EH (cell line): ENCODE measurements at regions not wholly inside any gene's neighbourhood (a gene's known extent, or its start where the extent isn't known, plus 50 kb on each side); places are given as distances from the start of the nearest gene placed in this dataset.

Experiments
- DNase-seq: peaks from one replicate; pipeline ENCODE4 v3.0.0-alpha.2; 2015; ENCODE audit warnings: low read depth

- no peak for DNase-seq
These were observed 52.5 kb upstream of the C9orf72 start for GRCh38 chr9:27625751-27626150.

- DNase-seq = no peak
These were observed 53.2 kb upstream of the C9orf72 start for GRCh38 chr9:27626244-27627187.

DNA sequence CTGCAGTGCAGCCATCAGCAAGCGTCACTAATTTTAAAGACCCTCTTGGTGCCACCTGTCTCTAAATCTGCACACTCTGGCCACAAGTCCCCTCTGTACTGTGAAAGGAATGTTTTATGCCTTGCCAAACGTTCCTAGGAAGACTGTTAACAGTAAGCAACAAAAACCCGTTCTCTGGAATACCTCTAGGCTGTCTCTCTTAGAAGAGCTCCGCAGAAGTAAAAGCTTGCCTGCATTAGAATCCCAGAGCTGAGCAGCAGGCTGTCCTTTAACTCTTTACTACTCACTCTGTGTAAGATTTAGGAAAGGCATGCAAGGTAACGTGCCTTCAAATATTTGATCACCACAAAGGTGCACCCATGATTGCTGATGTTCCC is 53.9 kb upstream of the C9orf72 start:
- DNase-seq = no peak

DNA sequence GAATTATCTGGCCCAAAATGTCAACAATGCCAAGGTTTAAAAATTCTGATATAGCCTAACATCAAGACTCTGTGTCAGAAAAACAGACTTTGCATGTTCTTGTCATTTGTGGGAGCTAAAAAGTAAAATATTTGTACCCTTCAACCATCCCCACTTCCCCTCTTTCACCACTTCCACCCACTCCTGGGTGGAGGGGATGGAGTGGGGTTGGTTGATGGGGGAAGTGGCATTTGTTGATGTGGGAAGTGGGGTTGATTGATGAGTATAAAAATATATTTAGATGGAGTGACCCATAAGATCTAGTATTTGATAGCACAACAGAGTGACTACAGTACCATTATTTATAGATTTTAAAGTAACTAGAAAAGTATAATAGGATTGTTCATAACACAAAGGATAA is 55.0 kb upstream of the C9orf72 start:
- no peak for DNase-seq

GRCh38 chr9:27629425-27629824 is 56.1 kb upstream of the C9orf72 start:
- DNase-seq = no peak

- no peak for DNase-seq
These were observed 59.0 kb upstream of the C9orf72 start for GRCh38 chr9:27632254-27632653.

- no peak for DNase-seq
These were observed 60.5 kb upstream of the C9orf72 start for GRCh38 chr9:27633764-27634163.

- DNase-seq = no peak
These were observed 61.6 kb upstream of the C9orf72 start for GRCh38 chr9:27634879-27635278.

GRCh38 chr9:27638716-27639115 is 65.4 kb upstream of the C9orf72 start:
- DNase-seq = no peak

GRCh38 chr9:27645161-27645840 is 72.0 kb upstream of the C9orf72 start:
- DNase-seq = no peak

- DNase-seq = no peak
These were observed 80.0 kb upstream of the C9orf72 start for GRCh38 chr9:27653246-27653645.

GRCh38 chr9:27653957-27654356 is 80.7 kb upstream of the C9orf72 start:
- DNase-seq = no peak

- DNase-seq = no peak
These were observed 81.5 kb upstream of the C9orf72 start for GRCh38 chr9:27654629-27655285.

DNA sequence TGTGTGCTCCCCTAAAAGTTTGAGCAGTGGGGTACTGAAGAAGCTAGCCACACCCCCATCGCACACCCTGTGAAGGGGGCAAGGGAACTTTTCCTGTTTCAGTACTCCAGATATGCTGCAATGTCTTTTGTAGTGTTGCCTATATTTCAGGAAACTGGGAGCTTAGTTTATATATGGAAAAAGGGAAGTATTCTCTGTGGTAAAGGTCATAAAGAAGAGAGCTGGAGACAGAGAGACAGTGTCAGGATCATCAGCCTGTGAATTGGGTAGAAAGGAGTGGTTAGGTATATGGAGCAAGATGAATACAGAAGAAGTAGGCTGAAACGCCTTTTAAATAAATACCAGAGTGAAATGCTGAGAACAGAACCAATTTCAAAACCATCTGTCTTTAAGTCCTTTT is 82.2 kb upstream of the C9orf72 start:
- no peak for DNase-seq

GRCh38 chr9:27659001-27659400 is 85.7 kb upstream of the C9orf72 start:
- no peak for DNase-seq

- DNase-seq = no peak
These were observed 86.3 kb upstream of the C9orf72 start for GRCh38 chr9:27659571-27659970.

DNA sequence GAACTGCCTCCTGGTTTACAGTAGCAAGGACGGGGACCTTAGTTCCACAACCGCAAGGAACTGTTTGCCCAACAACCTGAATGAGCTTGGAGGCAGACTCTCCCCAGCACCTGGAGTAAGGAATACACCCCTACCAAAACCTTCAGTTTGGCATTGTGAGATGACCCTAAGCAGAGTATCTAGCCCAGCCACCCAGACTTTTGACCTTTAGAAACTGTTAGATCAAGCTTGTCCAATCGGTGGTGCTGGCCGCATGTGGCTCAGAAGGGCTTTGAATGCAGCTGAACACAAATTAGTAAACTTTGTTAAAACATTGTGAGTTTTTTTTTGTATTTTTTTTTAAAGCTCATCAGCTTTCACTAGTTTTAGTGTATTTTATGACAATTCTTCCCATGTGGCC is 86.9 kb upstream of the C9orf72 start:
- DNase-seq = no peak

DNA sequence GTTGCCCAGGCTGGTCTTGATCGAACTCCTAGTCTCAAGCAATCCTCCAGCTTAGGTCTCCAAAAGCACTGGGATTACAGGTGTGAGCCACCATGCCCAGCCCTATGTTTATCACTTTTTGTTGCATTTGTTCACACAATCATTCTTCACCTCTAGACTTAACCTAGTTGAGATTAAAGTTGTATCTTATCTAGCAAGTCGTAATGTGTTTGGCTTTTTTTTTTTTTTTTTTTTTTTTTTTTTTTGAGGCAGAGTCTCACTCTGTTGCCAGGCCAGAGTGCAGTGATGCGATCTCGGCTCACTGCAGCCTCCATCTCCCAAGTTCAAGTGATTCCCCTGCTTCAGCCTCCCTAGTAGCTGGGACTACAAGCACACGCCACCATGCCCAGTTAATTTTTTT is 90.2 kb upstream of the C9orf72 start:
- no peak for DNase-seq

DNA sequence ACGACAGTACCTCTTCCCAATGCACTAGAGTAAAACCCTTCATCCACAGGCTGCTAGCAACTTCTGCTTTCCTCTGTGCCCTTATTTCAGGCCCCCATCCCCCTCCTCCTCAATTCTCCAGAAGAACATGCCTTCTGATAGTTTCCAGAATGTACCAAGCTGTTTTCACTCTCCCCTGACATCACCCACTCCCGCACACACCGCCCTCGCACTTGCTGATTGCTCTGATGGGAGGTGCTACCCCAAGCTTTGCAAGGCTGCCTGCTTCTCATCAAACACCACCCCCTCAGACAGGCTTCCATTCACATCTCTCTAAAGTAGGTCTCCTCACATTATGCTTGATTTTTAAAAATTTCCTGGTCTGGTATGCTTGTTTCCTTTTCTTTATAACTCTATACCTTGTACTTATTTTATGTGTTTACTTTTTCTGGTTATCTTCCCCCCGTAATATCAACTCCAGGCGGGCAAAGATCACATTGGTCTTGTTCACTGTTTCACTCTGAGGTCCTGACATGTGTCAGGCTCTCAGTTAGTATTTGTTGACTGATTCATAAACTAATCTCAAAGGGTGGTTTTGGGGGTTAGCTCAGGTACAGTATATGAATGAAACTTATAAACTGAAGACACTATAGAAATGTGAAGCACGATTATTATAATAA is 91.0 kb upstream of the C9orf72 start:
- no peak for DNase-seq

DNA sequence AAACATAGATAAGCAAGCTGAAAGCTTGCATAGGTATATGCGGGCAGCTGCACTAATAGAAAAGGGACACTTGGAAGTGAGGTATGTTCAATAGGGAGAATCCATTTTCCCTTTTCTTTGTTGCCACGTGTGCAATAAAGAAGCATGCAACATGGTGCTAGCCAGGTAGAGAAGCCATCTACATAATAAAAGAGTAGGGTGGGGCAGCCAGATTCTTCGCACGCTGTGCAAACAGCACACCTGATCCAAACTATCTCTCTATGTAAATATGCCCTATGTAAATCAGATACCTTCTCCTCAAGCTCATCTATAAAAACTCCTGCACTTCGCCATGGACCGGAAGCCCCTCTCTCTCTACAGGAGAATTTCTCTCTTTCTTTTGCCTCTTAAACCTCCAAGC is 91.9 kb upstream of the C9orf72 start:
- no peak for DNase-seq

- DNase-seq = no peak
These were observed 95.0 kb upstream of the C9orf72 start for GRCh38 chr9:27668280-27668679.

DNA sequence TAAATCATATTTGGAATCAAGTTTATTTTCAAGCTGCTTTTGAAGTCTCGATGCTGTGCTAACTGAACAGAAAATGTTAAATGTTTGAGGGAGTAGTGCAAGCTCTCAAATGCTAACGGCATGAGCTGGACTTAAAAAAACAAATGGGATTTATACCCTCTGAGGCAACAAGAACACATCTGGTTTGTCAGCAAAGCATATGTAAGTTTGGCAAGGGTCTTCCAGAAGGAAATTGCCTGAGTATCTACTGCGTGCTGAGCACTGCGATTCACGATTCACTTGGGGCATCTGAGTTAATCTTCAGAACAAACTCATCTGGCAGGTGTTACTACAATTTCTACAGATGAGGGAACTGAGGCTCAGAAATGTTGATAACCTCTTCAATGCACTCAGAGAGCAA is 98.4 kb upstream of the C9orf72 start:
- DNase-seq = no peak
